ENCODE measurements at regions not wholly inside any gene's neighbourhood (a gene's known extent, or its start where the extent isn't known, plus 50 kb on each side); places are given as distances from the start of the nearest gene placed in this dataset.
"Not testable (repeated sequence)": the region's sequence is repeated elsewhere in the genome, so short reads cannot be mapped to it uniquely, and the experiment has no call there.

GRCh38 chr3:125886006-125886405, 83.0 kb upstream of the ROPN1B start:
- H3K4me1 ChIP-seq (ENCODE audit: insufficient read depth, low read length, poor library complexity, severe bottlenecking); H3K9me3 ChIP-seq (ENCODE audit: insufficient read depth, low read depth, low read length); H3K4me3 ChIP-seq (ENCODE audit: low read length, poor library complexity, severe bottlenecking); H3K9ac ChIP-seq (ENCODE audit: low read depth, low read length, poor library complexity, severe bottlenecking); H3K27me3 ChIP-seq (ENCODE audit: insufficient read depth, low read length, poor library complexity, severe bottlenecking); H3F3A ChIP-seq (ENCODE audit: low read depth); H3K4me2 ChIP-seq (ENCODE audit: low read depth, low read length, poor library complexity, severe bottlenecking); H4K20me1 ChIP-seq (ENCODE audit: insufficient read depth, low read length, poor library complexity, severe bottlenecking); H3K9me2 ChIP-seq (replicated peaks; ENCODE audit: low read depth, low read length); H3K79me2 ChIP-seq (ENCODE audit: insufficient read depth, low read length); H3K36me3 ChIP-seq (ENCODE audit: insufficient read depth, low read length); H2AFZ ChIP-seq (ENCODE audit: low read length): not testable (repeated sequence)

GRCh38 chr3:125899181-125899580, 69.8 kb upstream of the ROPN1B start:
- H3F3A ChIP-seq (ENCODE audit: low read depth); H3K9ac ChIP-seq (ENCODE audit: low read depth, low read length, poor library complexity, severe bottlenecking); H3K79me2 ChIP-seq (ENCODE audit: insufficient read depth, low read length); H3K36me3 ChIP-seq (ENCODE audit: insufficient read depth, low read length); H3K27me3 ChIP-seq (ENCODE audit: insufficient read depth, low read length, poor library complexity, severe bottlenecking); H3K4me1 ChIP-seq (ENCODE audit: insufficient read depth, low read length, poor library complexity, severe bottlenecking); H3K9me2 ChIP-seq (replicated peaks; ENCODE audit: low read depth, low read length); H3K4me2 ChIP-seq (ENCODE audit: low read depth, low read length, poor library complexity, severe bottlenecking); H3K4me3 ChIP-seq (ENCODE audit: low read length, poor library complexity, severe bottlenecking); H4K20me1 ChIP-seq (ENCODE audit: insufficient read depth, low read length, poor library complexity, severe bottlenecking); H3K9me3 ChIP-seq (ENCODE audit: insufficient read depth, low read depth, low read length); H2AFZ ChIP-seq (ENCODE audit: low read length): not testable (repeated sequence)

GRCh38 chr3:125901473-125901872, 67.5 kb upstream of the ROPN1B start:
- H3K9me2 ChIP-seq (replicated peaks; ENCODE audit: low read depth, low read length); H3K9me3 ChIP-seq (ENCODE audit: insufficient read depth, low read depth, low read length); H3K27me3 ChIP-seq (ENCODE audit: insufficient read depth, low read length, poor library complexity, severe bottlenecking); H4K20me1 ChIP-seq (ENCODE audit: insufficient read depth, low read length, poor library complexity, severe bottlenecking); H3F3A ChIP-seq (ENCODE audit: low read depth); H3K4me3 ChIP-seq (ENCODE audit: low read length, poor library complexity, severe bottlenecking); H3K4me2 ChIP-seq (ENCODE audit: low read depth, low read length, poor library complexity, severe bottlenecking); H3K9ac ChIP-seq (ENCODE audit: low read depth, low read length, poor library complexity, severe bottlenecking); H3K4me1 ChIP-seq (ENCODE audit: insufficient read depth, low read length, poor library complexity, severe bottlenecking); H3K36me3 ChIP-seq (ENCODE audit: insufficient read depth, low read length); H3K79me2 ChIP-seq (ENCODE audit: insufficient read depth, low read length); H2AFZ ChIP-seq (ENCODE audit: low read length): not testable (repeated sequence)

GRCh38 chr3:125903780-125904455, 65.1 kb upstream of the ROPN1B start:
- H3K9ac ChIP-seq (ENCODE audit: low read depth, low read length, poor library complexity, severe bottlenecking); H3F3A ChIP-seq (ENCODE audit: low read depth); H3K4me2 ChIP-seq (ENCODE audit: low read depth, low read length, poor library complexity, severe bottlenecking); H3K36me3 ChIP-seq (ENCODE audit: insufficient read depth, low read length); H3K9me2 ChIP-seq (replicated peaks; ENCODE audit: low read depth, low read length); H3K4me3 ChIP-seq (ENCODE audit: low read length, poor library complexity, severe bottlenecking); H2AFZ ChIP-seq (ENCODE audit: low read length); H3K27me3 ChIP-seq (ENCODE audit: insufficient read depth, low read length, poor library complexity, severe bottlenecking); H4K20me1 ChIP-seq (ENCODE audit: insufficient read depth, low read length, poor library complexity, severe bottlenecking); H3K9me3 ChIP-seq (ENCODE audit: insufficient read depth, low read depth, low read length); H3K4me1 ChIP-seq (ENCODE audit: insufficient read depth, low read length, poor library complexity, severe bottlenecking); H3K79me2 ChIP-seq (ENCODE audit: insufficient read depth, low read length): not testable (repeated sequence)

- H3F3A ChIP-seq (ENCODE audit: low read depth); H3K4me3 ChIP-seq (ENCODE audit: low read length, poor library complexity, severe bottlenecking); H3K79me2 ChIP-seq (ENCODE audit: insufficient read depth, low read length); H3K4me1 ChIP-seq (ENCODE audit: insufficient read depth, low read length, poor library complexity, severe bottlenecking); H2AFZ ChIP-seq (ENCODE audit: low read length); H3K27me3 ChIP-seq (ENCODE audit: insufficient read depth, low read length, poor library complexity, severe bottlenecking); H3K36me3 ChIP-seq (ENCODE audit: insufficient read depth, low read length); H3K9me2 ChIP-seq (replicated peaks; ENCODE audit: low read depth, low read length); H4K20me1 ChIP-seq (ENCODE audit: insufficient read depth, low read length, poor library complexity, severe bottlenecking); H3K9ac ChIP-seq (ENCODE audit: low read depth, low read length, poor library complexity, severe bottlenecking); H3K4me2 ChIP-seq (ENCODE audit: low read depth, low read length, poor library complexity, severe bottlenecking); H3K9me3 ChIP-seq (ENCODE audit: insufficient read depth, low read depth, low read length): not testable (repeated sequence)
These were observed 61.7 kb upstream of the ROPN1B start for GRCh38 chr3:125907279-125907678.

GRCh38 chr3:125910851-125911250, 58.1 kb upstream of the ROPN1B start:
- not testable (repeated sequence) for H3K79me2 ChIP-seq (ENCODE audit: insufficient read depth, low read length); H3K36me3 ChIP-seq (ENCODE audit: insufficient read depth, low read length); H3K4me2 ChIP-seq (ENCODE audit: low read depth, low read length, poor library complexity, severe bottlenecking); H3K9ac ChIP-seq (ENCODE audit: low read depth, low read length, poor library complexity, severe bottlenecking); H2AFZ ChIP-seq (ENCODE audit: low read length); H4K20me1 ChIP-seq (ENCODE audit: insufficient read depth, low read length, poor library complexity, severe bottlenecking); H3K4me1 ChIP-seq (ENCODE audit: insufficient read depth, low read length, poor library complexity, severe bottlenecking); H3F3A ChIP-seq (ENCODE audit: low read depth); H3K9me2 ChIP-seq (replicated peaks; ENCODE audit: low read depth, low read length); H3K9me3 ChIP-seq (ENCODE audit: insufficient read depth, low read depth, low read length); H3K27me3 ChIP-seq (ENCODE audit: insufficient read depth, low read length, poor library complexity, severe bottlenecking); H3K4me3 ChIP-seq (ENCODE audit: low read length, poor library complexity, severe bottlenecking)

GRCh38 chr3:125914608-125915436, 54.2 kb upstream of the ROPN1B start:
- Histone ChIP-seq H3K9ac (ENCODE audit: low read depth, low read length, poor library complexity, severe bottlenecking) (peak overlapping the region; percentile 60), H3K4me3 (ENCODE audit: low read length, poor library complexity, severe bottlenecking) (peak overlapping the region; percentile 73), H2AFZ (ENCODE audit: low read length) (peak overlapping the region; percentile 69), H3K4me2 (ENCODE audit: low read depth, low read length, poor library complexity, severe bottlenecking) (peak overlapping the region; percentile 85)
- H3K36me3 ChIP-seq (ENCODE audit: insufficient read depth, low read length); H3K9me2 ChIP-seq (replicated peaks; ENCODE audit: low read depth, low read length); H3K27me3 ChIP-seq (ENCODE audit: insufficient read depth, low read length, poor library complexity, severe bottlenecking); H3K4me1 ChIP-seq (ENCODE audit: insufficient read depth, low read length, poor library complexity, severe bottlenecking); H3K79me2 ChIP-seq (ENCODE audit: insufficient read depth, low read length); H4K20me1 ChIP-seq (ENCODE audit: insufficient read depth, low read length, poor library complexity, severe bottlenecking); H3K9me3 ChIP-seq (ENCODE audit: insufficient read depth, low read depth, low read length); H3F3A ChIP-seq (ENCODE audit: low read depth): not testable (repeated sequence)

Data from Loucy (cell line).